ENCODE measurements at regions not wholly inside any gene's neighbourhood (a gene's known extent, or its start where the extent isn't known, plus 50 kb on each side); places are given as distances from the start of the nearest gene placed in this dataset.

DNA sequence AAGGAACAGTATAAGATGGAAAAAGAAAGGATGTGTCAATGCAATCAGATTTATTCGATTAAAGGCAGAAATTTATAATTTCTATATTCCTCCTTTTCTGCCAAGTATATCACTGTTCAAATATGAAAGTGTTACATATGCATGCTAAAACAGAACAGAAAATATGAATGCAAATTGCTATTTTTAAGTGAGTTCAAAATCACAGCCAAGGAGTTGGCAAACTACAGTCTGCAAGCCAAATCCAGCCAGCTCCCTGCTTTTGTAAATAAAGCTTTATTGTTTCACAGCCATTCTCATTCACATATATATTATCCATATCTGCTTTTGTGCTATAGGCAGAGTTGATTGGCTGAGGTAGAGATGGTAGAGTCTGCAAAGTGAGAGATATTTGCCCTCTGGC is 747.2 kb downstream of the ANKRD7 start:
- no peak for DNase-seq
- H3K9me2 ChIP-seq (ENCODE audit: insufficient read depth): no peaks in the 10 kb centered on the region

DNA sequence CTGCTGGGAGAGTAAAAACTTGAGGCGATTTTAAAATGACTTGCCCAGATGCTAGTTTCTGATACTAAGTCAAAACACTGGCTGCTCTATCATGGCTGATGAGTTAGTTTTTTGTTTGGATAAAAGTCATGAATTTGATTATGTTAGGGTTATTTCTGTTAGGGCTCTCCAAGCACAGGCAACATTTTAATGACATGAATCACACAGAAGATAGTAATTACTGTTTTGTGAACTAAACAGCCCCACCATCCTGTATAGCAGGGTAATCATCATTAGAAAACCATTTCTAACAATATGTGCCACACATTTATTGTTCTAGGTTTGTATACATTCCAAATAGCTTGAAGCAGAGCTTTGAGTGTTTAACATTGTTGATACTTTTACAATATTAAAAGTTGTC is 750.3 kb downstream of the ANKRD7 start:
- no peak overlapping the region for H3K27ac ChIP-seq
- TF ChIP-seq EZH2 (IDR thresholded peaks at IDR 0.05; ENCODE audit: low read depth): no peak
- TF ChIP-seq, protein P1, sequence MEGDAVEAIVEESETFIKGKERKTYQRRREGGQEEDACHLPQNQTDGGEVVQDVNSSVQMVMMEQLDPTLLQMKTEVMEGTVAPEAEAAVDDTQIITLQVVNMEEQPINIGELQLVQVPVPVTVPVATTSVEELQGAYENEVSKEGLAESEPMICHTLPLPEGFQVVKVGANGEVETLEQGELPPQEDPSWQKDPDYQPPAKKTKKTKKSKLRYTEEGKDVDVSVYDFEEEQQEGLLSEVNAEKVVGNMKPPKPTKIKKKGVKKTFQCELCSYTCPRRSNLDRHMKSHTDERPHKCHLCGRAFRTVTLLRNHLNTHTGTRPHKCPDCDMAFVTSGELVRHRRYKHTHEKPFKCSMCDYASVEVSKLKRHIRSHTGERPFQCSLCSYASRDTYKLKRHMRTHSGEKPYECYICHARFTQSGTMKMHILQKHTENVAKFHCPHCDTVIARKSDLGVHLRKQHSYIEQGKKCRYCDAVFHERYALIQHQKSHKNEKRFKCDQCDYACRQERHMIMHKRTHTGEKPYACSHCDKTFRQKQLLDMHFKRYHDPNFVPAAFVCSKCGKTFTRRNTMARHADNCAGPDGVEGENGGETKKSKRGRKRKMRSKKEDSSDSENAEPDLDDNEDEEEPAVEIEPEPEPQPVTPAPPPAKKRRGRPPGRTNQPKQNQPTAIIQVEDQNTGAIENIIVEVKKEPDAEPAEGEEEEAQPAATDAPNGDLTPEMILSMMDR (conservative IDR thresholded peaks at IDR 0.05): no peak
- POLR2A ChIA-PET (ENCODE audit: unreplicated experiment): no interaction called here
- H3K9me2 ChIP-seq (ENCODE audit: insufficient read depth): no peaks in the 10 kb centered on the region
- no peaks in the 10 kb centered on the region for H4K20me1 ChIP-seq (ENCODE audit: insufficient read depth)
- H2AFZ ChIP-seq: no peak overlapping the region
- H3F3A ChIP-seq (ENCODE audit: insufficient read depth, low read depth): no peaks in the 10 kb centered on the region
- CTCF ChIA-PET: no interaction called here
- no peaks in the 10 kb centered on the region for H3K36me3 ChIP-seq (ENCODE audit: low read depth)
- no peaks in the 10 kb centered on the region for H3K27me3 ChIP-seq (ENCODE audit: insufficient read depth, low read depth)
- no peak overlapping the region for H3K4me3 ChIP-seq
- no peaks in the 10 kb centered on the region for H3K79me2 ChIP-seq (ENCODE audit: low read depth)
- no peak overlapping the region for H3K4me2 ChIP-seq
- no TSS peak for BruUV-seq (replicated peaks)
- no peaks in the 10 kb centered on the region for H3K9me3 ChIP-seq (ENCODE audit: insufficient read depth, low read depth)
- no peaks in the 10 kb centered on the region for H3K4me1 ChIP-seq (replicated peaks; ENCODE audit: insufficient read depth)
- DNase-seq: no peak
- intact Hi-C loops (cut with micrococcal nuclease; ENCODE audit: unreplicated experiment): no loop called here

More for the DNA sequence above, 747.2 kb downstream of the ANKRD7 start:
- POLR2A ChIA-PET (ENCODE audit: unreplicated experiment): no interaction called here
- Histone ChIP-seq H3K27ac (no peak overlapping the region), H3K4me2 (no peak overlapping the region), H4K20me1 (ENCODE audit: insufficient read depth) (no peaks in the 10 kb centered on the region), H3K36me3 (ENCODE audit: low read depth) (no peaks in the 10 kb centered on the region), H3K27me3 (ENCODE audit: insufficient read depth, low read depth) (no peaks in the 10 kb centered on the region), H3K4me3 (no peak overlapping the region), H3F3A (ENCODE audit: insufficient read depth, low read depth) (no peaks in the 10 kb centered on the region), H3K9me3 (ENCODE audit: insufficient read depth, low read depth) (no peaks in the 10 kb centered on the region), H2AFZ (no peak overlapping the region), H3K4me1 (replicated peaks; ENCODE audit: insufficient read depth) (no peaks in the 10 kb centered on the region), H3K79me2 (ENCODE audit: low read depth) (no peaks in the 10 kb centered on the region)
- CTCF ChIA-PET: no interaction called here
- TF ChIP-seq EZH2 (IDR thresholded peaks at IDR 0.05; ENCODE audit: low read depth): no peak
- TF ChIP-seq, protein P1 (conservative IDR thresholded peaks at IDR 0.05): no peak
- BruUV-seq (replicated peaks): no TSS peak
- intact Hi-C loops (cut with micrococcal nuclease; ENCODE audit: unreplicated experiment): no loop called here

DNA sequence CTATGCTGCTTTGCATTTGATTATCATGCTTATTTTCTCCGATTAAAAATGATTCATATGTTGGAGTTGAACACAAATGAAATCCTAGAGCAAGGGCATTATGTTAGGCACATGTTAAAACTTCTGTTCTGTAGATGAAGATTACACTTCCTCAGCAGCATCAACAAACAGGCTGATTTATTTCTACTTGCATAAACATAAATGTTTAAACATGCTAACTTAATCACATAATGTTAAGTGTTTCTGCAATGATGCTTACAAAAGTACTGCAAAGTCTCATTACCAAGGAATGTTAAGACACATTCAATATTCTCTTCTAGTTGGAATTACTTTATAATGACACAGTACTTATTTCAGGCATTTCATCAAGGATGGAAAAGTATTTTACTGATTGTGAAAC is 770.8 kb downstream of the ANKRD7 start:
- no peak overlapping the region for H3K27ac ChIP-seq
- no TSS peak for BruUV-seq (replicated peaks)
- no peaks in the 10 kb centered on the region for H3K9me3 ChIP-seq (ENCODE audit: insufficient read depth, low read depth)
- H3K79me2 ChIP-seq (ENCODE audit: low read depth): no peaks in the 10 kb centered on the region
- intact Hi-C loops (cut with micrococcal nuclease; ENCODE audit: unreplicated experiment): no loop called here
- H3K36me3 ChIP-seq (ENCODE audit: low read depth): no peaks in the 10 kb centered on the region
- POLR2A ChIA-PET (ENCODE audit: unreplicated experiment): no interaction called here
- no peak for DNase-seq
- H3K4me1 ChIP-seq (replicated peaks; ENCODE audit: insufficient read depth): no peaks in the 10 kb centered on the region
- TF ChIP-seq EZH2 (IDR thresholded peaks at IDR 0.05; ENCODE audit: low read depth): no peak
- TF ChIP-seq, protein P1 (conservative IDR thresholded peaks at IDR 0.05): no peak
- no peak overlapping the region for H2AFZ ChIP-seq
- H3K4me3 ChIP-seq: no peak overlapping the region
- H3F3A ChIP-seq (ENCODE audit: insufficient read depth, low read depth): no peaks in the 10 kb centered on the region
- no peaks in the 10 kb centered on the region for H4K20me1 ChIP-seq (ENCODE audit: insufficient read depth)
- no peak overlapping the region for H3K4me2 ChIP-seq
- no peaks in the 10 kb centered on the region; the same call in 1 of the 2 replicates for H3K9me2 ChIP-seq (ENCODE audit: insufficient read depth)
- H3K27me3 ChIP-seq (ENCODE audit: insufficient read depth, low read depth): no peaks in the 10 kb centered on the region
- CTCF ChIA-PET: no interaction called here
